K562 (cell line): ENCODE measurements at regions not wholly inside any gene's neighbourhood (a gene's known extent, or its start where the extent isn't known, plus 50 kb on each side); places are given as distances from the start of the nearest gene placed in this dataset.

ENCODE experiments used
- ATAC-seq: fragments of 200-7000 bp; cut with Tn5 transposase; 3 replicates; pipeline ENCODE4 v1.9.1; 2020; ENCODE audit warnings: moderate library complexity
- BruUV-seq: library from RNA; stranded (reverse); fragments of 400-500 nt; replicated peaks from 2 replicates; lab custom pipeline; 2021; lab: Mats Ljungman, UMichigan
- CTCF ChIA-PET: fragments of 300-600 bp; formaldehyde crosslinking; extraction: SDS; loops from one replicate; lab custom pipeline; 2021; ENCODE audit warnings: low intra/inter-chr PET ratio; lab: Yijun Ruan, JAX
- POLR2A ChIA-PET: fragments of 300-600, 350-650 bp; sonication (Branson Sonifier 250); formaldehyde crosslinking; extraction: SDS; loops from one replicate; lab custom pipeline; 2021; ENCODE audit warnings: antibody characterized with exemption, inconsistent platforms; lab: Yijun Ruan, JAX
- DNase-seq, 4 experiments: peaks; one replicate each; pipeline versions ENCODE4 v3.0.0 to v3.0.0-alpha.2; 2011 to 2018; ENCODE audit warnings: low spot score in 3 of 4, mixed read lengths in 3 of 4; ENCODE audit errors: extremely low read depth in 1 of 4
- FAIRE-seq: peaks from 2 replicates; lab custom pipeline; 2011; peaks lifted over from hg19 to GRCh38; lab: Jason Lieb, UNC
- H2AFZ ChIP-seq: 2 replicates; pipeline ENCODE4 v1.6.0; 2011; ENCODE audit warnings: low read depth, low read length, control low read depth, inconsistent platforms
- H3K27ac ChIP-seq: fragments of 200-600 bp; 3 replicates; pipeline ENCODE4 v1.8.0; 2011; ENCODE audit warnings: low read depth, mild to moderate bottlenecking, control low read depth, inconsistent platforms, low read length, moderate library complexity, mixed read lengths; ENCODE audit errors: extremely low read depth
- H3K27me3 ChIP-seq, 2 experiments: fragments of 300-600 bp in 1 of 2; 2 replicates in 1 of 2; 3 replicates in 1 of 2; pipeline versions ENCODE4 v1.6.0 to v1.8.0; 2011; ENCODE audit warnings: inconsistent platforms in 2 of 2, low read length in 2 of 2, mild to moderate bottlenecking in 1 of 2, mixed read lengths in 1 of 2, moderate library complexity in 1 of 2; ENCODE audit not compliant: control insufficient read depth in 2 of 2, insufficient read depth in 2 of 2
- H3K36me3 ChIP-seq: fragments of 300-600 bp; 3 replicates; pipeline ENCODE4 v1.8.0; 2011; ENCODE audit warnings: mild to moderate bottlenecking, low read length, inconsistent platforms; ENCODE audit not compliant: control insufficient read depth, insufficient read depth
- H3K4me1 ChIP-seq, 2 experiments: fragments of 200-600 bp in 1 of 2; replicated peaks in 1 of 2; 2 replicates in 1 of 2; 3 replicates in 1 of 2; pipeline versions ENCODE4 v1.5.1 to v1.8.0; 2011; ENCODE audit warnings: inconsistent platforms in 2 of 2, low read length in 2 of 2, mild to moderate bottlenecking in 1 of 2, mixed read lengths in 1 of 2, moderate library complexity in 1 of 2; ENCODE audit not compliant: control insufficient read depth in 2 of 2, insufficient read depth in 2 of 2
- H3K4me2 ChIP-seq: 2 replicates; pipeline ENCODE4 v1.6.1; 2011; ENCODE audit warnings: low read length, control low read depth, inconsistent platforms, mixed read lengths; ENCODE audit not compliant: insufficient read depth
- H3K4me3 ChIP-seq: fragments of 200-600 bp; sonication (generic), shearing (Covaris generic); 2 replicates; pipeline ENCODE4 v1.5.1; 2016; ENCODE audit warnings: control low read depth, inconsistent platforms
- H3K79me2 ChIP-seq: fragments of 200-600 bp; 3 replicates; pipeline ENCODE4 v1.8.0; 2011; ENCODE audit warnings: low read length, inconsistent platforms; ENCODE audit not compliant: control insufficient read depth, insufficient read depth
- H3K9ac ChIP-seq, 2 experiments: 2 replicates each; pipeline versions ENCODE4 v1.6.0 to v1.6.1; 2011; ENCODE audit warnings: low read depth in 2 of 2, low read length in 2 of 2, control low read depth in 1 of 2, inconsistent platforms in 1 of 2, mild to moderate bottlenecking in 1 of 2, mixed read lengths in 1 of 2; ENCODE audit not compliant: insufficient read depth in 1 of 2
- H3K9me1 ChIP-seq: one replicate; pipeline ENCODE4 v1.6.0; 2011; ENCODE audit warnings: inconsistent platforms, mild to moderate bottlenecking, low read length, moderate library complexity; ENCODE audit not compliant: control insufficient read depth, insufficient read depth
- H3K9me3 ChIP-seq: replicated peaks from 2 replicates; pipeline ENCODE4 v1.5.1; 2011; ENCODE audit warnings: low read depth, low read length, inconsistent platforms; ENCODE audit not compliant: control insufficient read depth, insufficient read depth
- H4K20me1 ChIP-seq: replicated peaks from 2 replicates; pipeline ENCODE4 v1.6.1; 2011; ENCODE audit warnings: low read length, inconsistent platforms, mixed read lengths; ENCODE audit not compliant: control insufficient read depth, insufficient read depth
- BCOR ChIP-seq: fragments of 450-650 bp; IDR thresholded peaks from 2 replicates; pipeline ENCODE4 v1.6.1; 2016
- BRD9 ChIP-seq: fragments of 450-650 bp; IDR thresholded peaks from 2 replicates; pipeline ENCODE4 v1.6.1; 2018; ENCODE audit warnings: low read depth; ENCODE audit not compliant: partially characterized antibody
- CBX8 ChIP-seq: fragments of 200-600 bp; sonication (generic); IDR thresholded peaks from 2 replicates; pipeline ENCODE4 v1.6.1; 2012; ENCODE audit warnings: borderline replicate concordance, mixed run types, low read depth, mild to moderate bottlenecking, moderate library complexity, mixed read lengths, low read length, control low read depth, inconsistent platforms; ENCODE audit not compliant: poor library complexity, severe bottlenecking; ENCODE audit errors: extremely low read depth
- CHCHD3 ChIP-seq: fragments of 250-450 bp; sonication (Bioruptor Pico); IDR thresholded peaks from 2 replicates; pipeline ENCODE4 v2.1.2; 2022; ENCODE audit warnings: mild to moderate bottlenecking
- FOXO4 ChIP-seq: fragments of 450-650 bp; formaldehyde crosslinking; IDR thresholded peaks from 2 replicates; pipeline ENCODE4 v1.4.0; 2020; ENCODE audit warnings: mild to moderate bottlenecking, moderate library complexity
- GTF2F1 ChIP-seq: IDR thresholded peaks from 2 replicates; pipeline ENCODE4 v1.6.1; 2011; ENCODE audit warnings: low read depth, low read length, improper control_type of control experiment
- HCFC1 ChIP-seq: IDR thresholded peaks from 2 replicates; pipeline ENCODE4 v1.6.1; 2012; ENCODE audit warnings: low read depth, low read length, improper control_type of control experiment
- HDAC6 ChIP-seq: IDR thresholded peaks from 2 replicates; pipeline ENCODE4 v1.6.1; 2012; ENCODE audit warnings: low read depth, mild to moderate bottlenecking, control low read depth, inconsistent platforms, low read length, moderate library complexity
- MLLT1 ChIP-seq, 2 experiments: fragments of 450-650 bp; IDR thresholded peaks; 2 replicates each; pipeline ENCODE4 v1.6.1; 2016
- NFRKB ChIP-seq: fragments of 450-650 bp; IDR thresholded peaks from 2 replicates; pipeline ENCODE4 v1.6.1; 2016; ENCODE audit warnings: low read depth
- POLR3A ChIP-seq: IDR thresholded peaks from 2 replicates; pipeline ENCODE4 v1.6.1; 2011; ENCODE audit warnings: borderline replicate concordance, mild to moderate bottlenecking, moderate library complexity; ENCODE audit not compliant: insufficient read length, insufficient read depth; ENCODE audit errors: extremely low read depth
- SPI1 ChIP-seq: IDR thresholded peaks from 2 replicates; pipeline ENCODE4 v1.6.1; 2011; ENCODE audit warnings: low read depth, low read length, control low read depth, borderline replicate concordance
- STAT5A ChIP-seq: IDR thresholded peaks from 2 replicates; pipeline ENCODE4 v1.6.1; 2012; ENCODE audit warnings: low read length, inconsistent platforms, borderline replicate concordance
- TARDBP ChIP-seq: fragments of 450-650 bp; IDR thresholded peaks from 2 replicates; pipeline ENCODE4 v1.6.1; 2016
- ZFP1 ChIP-seq: fragments of 450-650 bp; formaldehyde crosslinking; IDR thresholded peaks from 2 replicates; pipeline ENCODE4 v1.4.0; 2020; ENCODE audit warnings: mild to moderate bottlenecking, mixed read lengths
- ZNF584 ChIP-seq: fragments of 200-800 bp; sonication (Bioruptor generic); IDR thresholded peaks from 2 replicates; pipeline ENCODE4 v1.6.1; 2016; ENCODE audit warnings: low read depth, mild to moderate bottlenecking, missing genetic modification characterization, missing compliant biosample characterization
- WGBS: fragments of 100-300 bp; shearing (Covaris generic); methylation state at CpG from one replicate; pipeline ENCODE4 v1.1.6; 2016; ENCODE audit warnings: low coverage, mixed read lengths; ENCODE audit not compliant: insufficient coverage; ENCODE audit errors: missing lambda C conversion rate; 5-methylcytosine and 5-hydroxymethylcytosine counted together
- in situ Hi-C: fragments of 300-500 bp; cut with MboI; formaldehyde crosslinking; loops from 4 replicates; pipeline ENCODE4 v1.15.0; 2018; ENCODE audit warnings: inconsistent platforms, mixed read lengths
- intact Hi-C: fragments of 100-400 bp; cut with micrococcal nuclease; formaldehyde crosslinking; loops from 2 replicates; pipeline ENCODE4 v1.14.2; 2022

- Histone ChIP-seq H2AFZ (no peak overlapping the region), H4K20me1 (no peaks in the 10 kb centered on the region), H3K27me3 (no peaks in the 10 kb centered on the region), H3K9me3 (no peaks in the 10 kb centered on the region), H3K4me2 (no peak overlapping the region), H3K27ac (no peak overlapping the region), H3K9me1 (no peaks in the 10 kb centered on the region), H3K9ac (no peak overlapping the region), H3K4me1 (no peaks in the 10 kb centered on the region), H3K79me2 (no peaks in the 10 kb centered on the region), H3K36me3 (no peaks in the 10 kb centered on the region), H3K4me3 (no peak overlapping the region)
- TF ChIP-seq HDAC6: no peak
- ChIA-PET CTCF (no interaction called here), POLR2A (no interaction called here)
- no peak for ATAC-seq
- no peak for DNase-seq
- WGBS: 1% methylated on average over 10 of the region's 11 CpGs
- intact Hi-C loops (no loop called here), in situ Hi-C loops (no loop called here)
- BruUV-seq: no TSS peak
- FAIRE-seq: no peak
Measured at GRCh38 chr1:2962061-2962460, 59.2 kb upstream of the ACTRT2 start.

GRCh38 chr1:2962541-2962940, 58.7 kb upstream of the ACTRT2 start:
- DNase-seq: no peak
- Histone ChIP-seq H3K4me2 (no peak overlapping the region), H3K9me3 (no peaks in the 10 kb centered on the region), H3K9ac (no peak overlapping the region), H2AFZ (no peak overlapping the region), H3K27me3 (0 out of 5 replicates have a peak, but pooled peaks cover 0 to 2% of the 10 kb centered on the region in 2 experiments), H3K27ac (no peak overlapping the region), H3K4me1 (no peaks in the 10 kb centered on the region), H3K9me1 (no peaks in the 10 kb centered on the region), H4K20me1 (no peaks in the 10 kb centered on the region), H3K79me2 (no peaks in the 10 kb centered on the region), H3K4me3 (no peak overlapping the region), H3K36me3 (no peaks in the 10 kb centered on the region)
- 0% methylated on average over 8 of the region's 8 CpGs for WGBS
- no peak for ATAC-seq
- CTCF ChIA-PET: no interaction called here
- FAIRE-seq: no peak
- in situ Hi-C loops: no loop called here
- POLR2A ChIA-PET: interaction anchor here (0.6 to 0.7 kb wide), 2 partner anchors 146 to 160 kb away, joined by 3 to 4 read pairs; no protein-coding TSS in a partner anchor
- intact Hi-C loops: no loop called here
- TF ChIP-seq CBX8: no peak
- no peak for TF ChIP-seq STAT5A
- TF ChIP-seq FOXO4 (CRISPR knock-in tag): no peak
- TF ChIP-seq ZNF584 (CRISPR knock-in tag): no peak
- TF ChIP-seq SPI1: no peak
- no peak for TF ChIP-seq BCOR
- no peak for TF ChIP-seq POLR3A
- TF ChIP-seq CHCHD3 (CRISPR knock-in tag): no peak
- TF ChIP-seq NFRKB: no peak
- no peak for TF ChIP-seq TARDBP
- no peak for TF ChIP-seq MLLT1 (IDR thresholded peaks at IDR 0.05)
- no peak for TF ChIP-seq GTF2F1
- no peak for TF ChIP-seq HCFC1
- TF ChIP-seq BRD9: no peak
- no peak for TF ChIP-seq ZFP1 (CRISPR knock-in tag)
- no TSS peak for BruUV-seq
